GM12878 (cell line): ENCODE measurements at regions not wholly inside any gene's neighbourhood (a gene's known extent, or its start where the extent isn't known, plus 50 kb on each side); places are given as distances from the start of the nearest gene placed in this dataset.

ENCODE experiments used
- ATAC-seq: fragments of 200-7000 bp; cut with Tn5 transposase; 3 replicates; pipeline ENCODE4 v1.9.1; 2020; ENCODE audit warnings: mild to moderate bottlenecking, moderate library complexity
- BruUV-seq: library from RNA; stranded (reverse); fragments of 400-500 nt; replicated peaks from 2 replicates; lab custom pipeline; 2021; lab: Mats Ljungman, UMichigan
- CTCF ChIA-PET: fragments of 300-600 bp; sonication (Branson Sonifier 250); formaldehyde crosslinking; extraction: SDS; loops from one replicate; lab custom pipeline; 2021; ENCODE audit warnings: inconsistent platforms; lab: Yijun Ruan, JAX
- POLR2A ChIA-PET: fragments of 350-600 bp; formaldehyde crosslinking; extraction: SDS; loops from one replicate; lab custom pipeline; 2021; ENCODE audit warnings: inconsistent platforms; lab: Charles Lee
- RAD21 ChIA-PET: fragments of 300-600 bp; sonication (Branson Sonifier 250); formaldehyde crosslinking; loops from one replicate; lab custom pipeline; 2023; ENCODE audit warnings: antibody characterized with exemption; ENCODE audit not compliant: unreplicated experiment; lab: Charles Lee
- SMC1A ChIA-PET: fragments of 300-600 bp; sonication (Branson Sonifier 250); formaldehyde crosslinking; loops from one replicate; lab custom pipeline; 2023; ENCODE audit not compliant: unreplicated experiment, uncharacterized antibody; lab: Charles Lee
- DNase-seq: peaks from one replicate; pipeline ENCODE4 v3.0.0-alpha.2; 2011; ENCODE audit warnings: low read depth, low spot score
- FAIRE-seq: peaks from 3 replicates; lab custom pipeline; 2011; peaks lifted over from hg19 to GRCh38; lab: Jason Lieb, UNC
- H2AFZ ChIP-seq: 2 replicates; pipeline ENCODE4 v1.6.0; 2011; ENCODE audit warnings: low read depth, low read length, control low read depth; ENCODE audit not compliant: control insufficient read depth
- H3K27ac ChIP-seq: 2 replicates; pipeline ENCODE4 v1.5.1; 2011; ENCODE audit warnings: control low read depth; ENCODE audit not compliant: control insufficient read depth, insufficient read depth
- H3K27me3 ChIP-seq, 2 experiments: replicated peaks in 1 of 2; 2 replicates each; pipeline versions ENCODE4 v1.6.0 to v1.6.1; 2011; ENCODE audit warnings: low read length in 1 of 2; ENCODE audit not compliant: control insufficient read depth in 2 of 2, insufficient read depth in 2 of 2
- H3K36me3 ChIP-seq, 2 experiments: 2 replicates each; pipeline ENCODE4 v1.5.1; 2011; ENCODE audit warnings: low read length in 1 of 2; ENCODE audit not compliant: control insufficient read depth in 2 of 2, insufficient read depth in 2 of 2
- H3K4me1 ChIP-seq: 2 replicates; pipeline ENCODE4 v1.6.1; 2011; ENCODE audit warnings: mild to moderate bottlenecking, low read length, moderate library complexity, mixed read lengths; ENCODE audit not compliant: control insufficient read depth, insufficient read depth
- H3K4me2 ChIP-seq: 2 replicates; pipeline ENCODE4 v1.6.0; 2011; ENCODE audit warnings: control low read depth; ENCODE audit not compliant: control insufficient read depth, insufficient read depth
- H3K4me3 ChIP-seq: fragments of 200-600 bp; sonication (generic); 2 replicates; pipeline ENCODE4 v1.5.1; 2016
- H3K79me2 ChIP-seq: 2 replicates; pipeline ENCODE4 v1.6.0; 2011; ENCODE audit warnings: low read length; ENCODE audit not compliant: control insufficient read depth, insufficient read depth
- H3K9ac ChIP-seq: 2 replicates; pipeline ENCODE4 v1.8.0; 2011; ENCODE audit warnings: low read length, control low read depth, mixed read lengths; ENCODE audit not compliant: control insufficient read depth, insufficient read depth
- H3K9me3 ChIP-seq: replicated peaks from 3 replicates; pipeline ENCODE4 v1.5.1; 2011; ENCODE audit warnings: mild to moderate bottlenecking, low read length; ENCODE audit not compliant: control insufficient read depth, insufficient read depth
- H4K20me1 ChIP-seq: 2 replicates; pipeline ENCODE4 v1.6.0; 2011; ENCODE audit not compliant: control insufficient read depth, insufficient read depth
- ATF3 ChIP-seq: IDR thresholded peaks from 2 replicates; pipeline ENCODE4 v1.6.1; 2011; ENCODE audit warnings: low read depth, mild to moderate bottlenecking, low read length, moderate library complexity, borderline replicate concordance; ENCODE audit errors: extremely low read depth
- ATF7 ChIP-seq: fragments of 450-650 bp; IDR thresholded peaks from 2 replicates; pipeline ENCODE4 v1.6.1; 2016; ENCODE audit warnings: low read depth, mild to moderate bottlenecking
- BCL3 ChIP-seq: IDR thresholded peaks from 2 replicates; pipeline ENCODE4 v1.6.1; 2011; ENCODE audit warnings: borderline replicate concordance, low read depth, mild to moderate bottlenecking, moderate library complexity, low read length; ENCODE audit not compliant: insufficient read depth, poor library complexity, severe bottlenecking
- CHD4 ChIP-seq: fragments of 200-600 bp; sonication (generic); IDR thresholded peaks from 2 replicates; pipeline ENCODE4 v1.6.1; 2016; ENCODE audit warnings: mild to moderate bottlenecking
- CTCF ChIP-seq, 3 experiments: IDR thresholded peaks in 2 of 3; conservative IDR thresholded peaks in 1 of 3; 2 replicates each; pipeline ENCODE4 v1.5.1; 2011; ENCODE audit warnings: low read depth in 3 of 3, low read length in 3 of 3, mild to moderate bottlenecking in 3 of 3, control low read depth in 2 of 3, moderate library complexity in 2 of 3, inconsistent platforms in 1 of 3, mixed read lengths in 1 of 3; ENCODE audit not compliant: control insufficient read depth in 2 of 3, insufficient read depth in 1 of 3; ENCODE audit errors: extremely low read depth in 1 of 3
- EGR1 ChIP-seq, 2 experiments: IDR thresholded peaks; 1 replicate in 1 of 2; 2 replicates in 1 of 2; pipeline ENCODE4 v1.6.1; 2011 to 2012; ENCODE audit warnings: low read depth in 2 of 2, low read length in 2 of 2, borderline replicate concordance in 1 of 2, mild to moderate bottlenecking in 1 of 2, moderate library complexity in 1 of 2
- EP300 ChIP-seq, 2 experiments: fragments of 150-350 bp in 1 of 2; IDR thresholded peaks; 2 replicates each; pipeline ENCODE4 v1.6.1; 2011 to 2012; ENCODE audit warnings: low read depth in 2 of 2, low read length in 2 of 2, borderline replicate concordance in 1 of 2, improper control_type of control experiment in 1 of 2, inconsistent platforms in 1 of 2; ENCODE audit not compliant: control insufficient read depth in 1 of 2
- ETV6 ChIP-seq, 2 experiments: fragments of 450-650 bp in 1 of 2; IDR thresholded peaks in 1 of 2; conservative IDR thresholded peaks in 1 of 2; 2 replicates each; pipeline ENCODE4 v1.6.1; 2014; ENCODE audit warnings: antibody characterized with exemption in 1 of 2, borderline replicate concordance in 1 of 2, low read depth in 1 of 2, mild to moderate bottlenecking in 1 of 2, moderate library complexity in 1 of 2
- FOXM1 ChIP-seq: IDR thresholded peaks from 2 replicates; pipeline ENCODE4 v1.6.1; 2012; ENCODE audit warnings: low read depth, mild to moderate bottlenecking, inconsistent platforms, low read length, moderate library complexity
- PAX8 ChIP-seq: fragments of 450-650 bp; IDR thresholded peaks from 2 replicates; pipeline ENCODE4 v1.6.1; 2017; ENCODE audit warnings: mild to moderate bottlenecking, moderate library complexity
- POLR2AphosphoS5 ChIP-seq: IDR thresholded peaks from 2 replicates; pipeline ENCODE4 v1.6.1; 2011; ENCODE audit warnings: mild to moderate bottlenecking, low read length, inconsistent platforms
- RUNX3 ChIP-seq: IDR thresholded peaks from 2 replicates; pipeline ENCODE4 v1.6.1; 2012; ENCODE audit warnings: low read length, inconsistent platforms
- SIN3A ChIP-seq: IDR thresholded peaks from 2 replicates; pipeline ENCODE4 v1.6.1; 2012; ENCODE audit warnings: low read depth, low read length, improper control_type of control experiment
- SRF ChIP-seq, 2 experiments: IDR thresholded peaks; 2 replicates each; pipeline ENCODE4 v1.6.1; 2011; ENCODE audit warnings: low read depth in 2 of 2, low read length in 2 of 2, mild to moderate bottlenecking in 1 of 2, moderate library complexity in 1 of 2
- WRNIP1 ChIP-seq: IDR thresholded peaks from 2 replicates; pipeline ENCODE4 v1.6.1; 2011; ENCODE audit warnings: low read depth, low read length, improper control_type of control experiment, borderline replicate concordance
- ZBTB33 ChIP-seq: fragments of 450-650 bp; IDR thresholded peaks from 2 replicates; pipeline ENCODE4 v1.6.1; 2017; ENCODE audit warnings: mild to moderate bottlenecking
- ZNF217 ChIP-seq: fragments of 450-650 bp; IDR thresholded peaks from 2 replicates; pipeline ENCODE4 v1.6.1; 2017; ENCODE audit warnings: antibody characterized with exemption, mild to moderate bottlenecking
- WGBS: methylation state at CpG from one replicate; pipeline ENCODE4 v1.1.6; 2016; ENCODE audit warnings: low lambda C conversion rate; ENCODE audit not compliant: insufficient replicate concordance, insufficient coverage; ENCODE audit errors: missing lambda C conversion rate; 5-methylcytosine and 5-hydroxymethylcytosine counted together
- in situ Hi-C: fragments of 300-500 bp; cut with MboI; formaldehyde crosslinking; loops from 9 replicates; pipeline ENCODE4 v1.14.3; 2018; ENCODE audit warnings: mixed read lengths
- intact Hi-C: fragments of 100-400 bp; cut with micrococcal nuclease; formaldehyde crosslinking; loops from one replicate; pipeline ENCODE4 v1.14.2; 2022; ENCODE audit not compliant: unreplicated experiment

DNA sequence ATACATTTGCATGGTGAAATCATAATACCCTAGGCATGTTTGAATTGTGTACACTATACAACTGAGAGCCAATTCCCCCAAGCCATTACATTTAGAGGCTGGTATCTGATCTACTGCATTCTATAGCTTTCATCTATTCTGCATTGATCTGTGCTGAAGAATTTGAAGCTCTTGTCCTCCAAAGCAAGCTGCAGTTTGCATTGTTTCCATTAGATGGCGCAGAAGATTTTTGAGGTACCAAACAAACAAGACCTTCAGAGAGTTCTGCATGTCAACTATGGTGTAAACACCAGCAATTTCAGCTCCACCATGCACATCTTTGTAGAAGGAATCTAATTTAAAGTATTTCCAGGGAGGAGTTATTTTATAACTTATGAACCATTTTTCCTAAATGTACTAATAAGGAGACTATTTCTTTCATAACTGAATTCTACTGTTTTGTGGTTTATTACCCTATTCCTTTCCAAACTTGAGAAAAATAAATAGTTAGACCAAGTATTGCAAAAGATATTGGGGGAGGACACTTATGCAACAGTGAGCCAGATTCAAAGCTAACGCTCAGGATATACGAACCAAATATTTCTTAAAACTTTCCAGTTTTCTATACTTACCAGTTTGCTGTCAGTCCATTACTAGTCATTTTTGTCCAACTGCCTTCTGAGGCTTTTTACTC, 761.8 kb upstream of the ACVR2A start:
- SMC1A ChIA-PET, result interaction anchor here (0.6 to 7.3 kb wide), 36 partner anchors 9 to 844 kb away, joined by 3 to 104 read pairs (median 3); no protein-coding TSS in a partner anchor
- RAD21 ChIA-PET, result interaction anchor here (0.7 to 5.0 kb wide), 25 partner anchors 8 to 828 kb away, joined by 3 to 92 read pairs (median 4); no protein-coding TSS in a partner anchor
- TF ChIP-seq CTCF (IDR thresholded peaks at IDR 0.05 in 2 of 3, conservative IDR thresholded peaks at IDR 0.05 in 1 of 3; ENCODE audit: control insufficient read depth in 2 of 3, extremely low read depth in 1 of 3, insufficient read depth in 1 of 3, low read depth in 3 of 3, low read length in 3 of 3), result peak; percentile 86 to 94 (median 87); a peak in 5 of 6 replicates
- TF ChIP-seq POLR2AphosphoS5, result no peak
- TF ChIP-seq CHD4, result no peak
- no peak for TF ChIP-seq ATF7
- TF ChIP-seq ETV6 (conservative IDR thresholded peaks at IDR 0.05 in 1 of 2, IDR thresholded peaks at IDR 0.05 in 1 of 2; ENCODE audit: borderline replicate concordance in 1 of 2, low read depth in 1 of 2), result no peak
- no peak for TF ChIP-seq ZBTB33
- no peak for TF ChIP-seq WRNIP1
- no peak for TF ChIP-seq ZNF217
- 0 out of 2 replicates have a peak, but pooled peaks have one; percentile 32 for TF ChIP-seq FOXM1
- no peak for TF ChIP-seq ATF3
- TF ChIP-seq SRF (IDR thresholded peaks at IDR 0.05; ENCODE audit: low read depth in 2 of 2, low read length in 2 of 2), result no peak
- TF ChIP-seq BCL3, result no peak
- TF ChIP-seq EGR1 (IDR thresholded peaks at IDR 0.05; ENCODE audit: borderline replicate concordance in 1 of 2, low read depth in 2 of 2, low read length in 2 of 2), result no peak
- TF ChIP-seq PAX8, result no peak
- TF ChIP-seq RUNX3, result 0 out of 2 replicates have a peak, but pooled peaks have one; percentile 20
- no peak for TF ChIP-seq EP300 (IDR thresholded peaks at IDR 0.05; ENCODE audit: borderline replicate concordance in 1 of 2, control insufficient read depth in 1 of 2, low read depth in 2 of 2, low read length in 2 of 2)
- no peak for TF ChIP-seq SIN3A

More for the DNA sequence above, 761.8 kb upstream of the ACVR2A start:
- no peaks in the 10 kb centered on the region for H3K9me3 ChIP-seq
- no peaks in the 10 kb centered on the region for H3K27me3 ChIP-seq
- in situ Hi-C loops, result no loop called here
- CTCF ChIA-PET, result interaction anchor here (0.6 to 8.9 kb wide), 44 partner anchors 9 to 1627 kb away, joined by 3 to 169 read pairs (median 4); no protein-coding TSS in a partner anchor
- no peaks in the 10 kb centered on the region for H3K4me1 ChIP-seq
- H3K79me2 ChIP-seq, result no peaks in the 10 kb centered on the region
- intact Hi-C loops, result loop anchor here (1.0 to 5.0 kb wide), 5 partner anchors 99 to 828 kb away; no protein-coding TSS in a partner anchor
- 63% methylated on average over 3 of the region's 3 CpGs for WGBS
- H4K20me1 ChIP-seq, result no peaks in the 10 kb centered on the region
- H2AFZ ChIP-seq, result no peak overlapping the region
- H3K9ac ChIP-seq, result no peak overlapping the region
- H3K36me3 ChIP-seq, result no peaks in the 10 kb centered on the region
- BruUV-seq, result no TSS peak
- POLR2A ChIA-PET, result interaction anchor here (0.8 kb wide), 1 partner anchor 249 kb away, joined by 7 read pairs; no protein-coding TSS in a partner anchor
- no peak overlapping the region for H3K4me3 ChIP-seq
- FAIRE-seq (peak; percentile 99), DNase-seq (peak; percentile 54), ATAC-seq (peak; percentile 91)
- no peak overlapping the region for H3K27ac ChIP-seq
- no peak overlapping the region for H3K4me2 ChIP-seq
